Prostate gland (tissue), 2 donors: ENCODE measurements at regions not wholly inside any gene's neighbourhood (a gene's known extent, or its start where the extent isn't known, plus 50 kb on each side); places are given as distances from the start of the nearest gene placed in this dataset.

Experiments used
- DNase-seq: peaks from one replicate; pipeline ENCODE4 v3.0.0-alpha.2; 2019; ENCODE audit warnings: low spot score
- H3K27ac ChIP-seq, 2 donors: fragments of 200-600 bp; sonication (generic); 2 replicates each; pipeline ENCODE4 v1.5.1; 2017 to 2019
- H3K27me3 ChIP-seq: fragments of 200-600 bp; sonication (generic); replicated peaks from 2 replicates; pipeline ENCODE4 v1.5.1; 2019; ENCODE audit not compliant: insufficient read depth
- H3K36me3 ChIP-seq, 2 donors: fragments of 200-600 bp; sonication (generic); 1 replicate in 1 of 2; 2 replicates in 1 of 2; pipeline versions ENCODE4 v1.5.1 to v1.8.1; 2017 to 2019
- H3K4me1 ChIP-seq: fragments of 200-600 bp; sonication (generic); replicated peaks from 2 replicates; pipeline ENCODE4 v1.5.1; 2019
- H3K4me3 ChIP-seq, 2 donors: fragments of 200-600 bp; sonication (generic); 2 replicates each; pipeline ENCODE4 v1.5.1; 2017 to 2019
- H3K9me3 ChIP-seq: fragments of 200-600 bp; sonication (generic); 2 replicates; pipeline ENCODE4 v1.5.1; 2017
- POLR2A ChIP-seq: fragments of 450-650 bp; IDR thresholded peaks from one replicate; pipeline ENCODE4 v1.6.1; 2016; ENCODE audit warnings: antibody characterized with exemption, mild to moderate bottlenecking
- POLR2AphosphoS5 ChIP-seq: sonication (generic); formaldehyde crosslinking; IDR thresholded peaks from one replicate; pipeline ENCODE4 v1.6.1; 2017; ENCODE audit warnings: antibody characterized with exemption
- WGBS: methylation state at CpG from one replicate; pipeline ENCODE4 v1.1.5; 2018; 5-methylcytosine and 5-hydroxymethylcytosine counted together
- intact Hi-C: fragments of 100-400 bp; cut with DNase I; formaldehyde crosslinking; loops from one replicate; pipeline ENCODE4 v1.14.2; 2022
- TF ChIP-seq, protein P1 (sequence below), 4 experiments: fragments of 200-600 bp in 2 of 4; fragments of 450-650 bp in 2 of 4; sonication (generic) in 2 of 4; IDR thresholded peaks; 1 replicate in 3 of 4; 2 replicates in 1 of 4; pipeline ENCODE4 v1.5.1; 2016 to 2019; ENCODE audit warnings: antibody characterized with exemption in 4 of 4, mild to moderate bottlenecking in 2 of 4, moderate library complexity in 2 of 4

DNA sequence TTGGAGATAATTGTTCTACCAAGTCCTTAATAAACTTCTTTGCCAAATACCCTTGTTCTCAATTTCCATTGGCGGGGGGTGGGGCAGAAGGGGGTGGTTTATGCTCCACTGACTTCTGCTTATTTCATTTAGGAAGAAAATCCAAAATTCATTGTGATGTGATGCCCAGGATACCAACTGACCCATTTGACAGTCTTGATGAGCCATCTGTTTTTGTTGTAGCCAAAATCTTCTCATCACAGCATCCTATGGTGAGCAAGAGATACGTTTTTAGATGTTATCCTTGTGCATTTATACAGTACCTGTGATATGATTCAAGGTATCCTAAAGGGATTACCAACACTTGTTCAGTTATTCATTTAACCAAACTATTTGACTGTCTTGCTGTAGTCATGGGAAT, 108.5 kb upstream of the BMP5 start:
- no peak overlapping the region for H3K27ac ChIP-seq
- H3K9me3 ChIP-seq, result no peaks in the 10 kb centered on the region
- intact Hi-C loops, result no loop called here
- 94% methylated on average over 2 of the region's 2 CpGs for WGBS
- DNase-seq, result no peak
- no peaks in the 10 kb centered on the region for H3K36me3 ChIP-seq
- H3K4me1 ChIP-seq, result no peaks in the 10 kb centered on the region
- H3K27me3 ChIP-seq, result no peaks in the 10 kb centered on the region
- TF ChIP-seq POLR2AphosphoS5 (no peak), POLR2A (no peak)
- TF ChIP-seq, protein P1, sequence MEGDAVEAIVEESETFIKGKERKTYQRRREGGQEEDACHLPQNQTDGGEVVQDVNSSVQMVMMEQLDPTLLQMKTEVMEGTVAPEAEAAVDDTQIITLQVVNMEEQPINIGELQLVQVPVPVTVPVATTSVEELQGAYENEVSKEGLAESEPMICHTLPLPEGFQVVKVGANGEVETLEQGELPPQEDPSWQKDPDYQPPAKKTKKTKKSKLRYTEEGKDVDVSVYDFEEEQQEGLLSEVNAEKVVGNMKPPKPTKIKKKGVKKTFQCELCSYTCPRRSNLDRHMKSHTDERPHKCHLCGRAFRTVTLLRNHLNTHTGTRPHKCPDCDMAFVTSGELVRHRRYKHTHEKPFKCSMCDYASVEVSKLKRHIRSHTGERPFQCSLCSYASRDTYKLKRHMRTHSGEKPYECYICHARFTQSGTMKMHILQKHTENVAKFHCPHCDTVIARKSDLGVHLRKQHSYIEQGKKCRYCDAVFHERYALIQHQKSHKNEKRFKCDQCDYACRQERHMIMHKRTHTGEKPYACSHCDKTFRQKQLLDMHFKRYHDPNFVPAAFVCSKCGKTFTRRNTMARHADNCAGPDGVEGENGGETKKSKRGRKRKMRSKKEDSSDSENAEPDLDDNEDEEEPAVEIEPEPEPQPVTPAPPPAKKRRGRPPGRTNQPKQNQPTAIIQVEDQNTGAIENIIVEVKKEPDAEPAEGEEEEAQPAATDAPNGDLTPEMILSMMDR (IDR thresholded peaks at IDR 0.05), result no peak
- H3K4me3 ChIP-seq, result no peak overlapping the region

DNA sequence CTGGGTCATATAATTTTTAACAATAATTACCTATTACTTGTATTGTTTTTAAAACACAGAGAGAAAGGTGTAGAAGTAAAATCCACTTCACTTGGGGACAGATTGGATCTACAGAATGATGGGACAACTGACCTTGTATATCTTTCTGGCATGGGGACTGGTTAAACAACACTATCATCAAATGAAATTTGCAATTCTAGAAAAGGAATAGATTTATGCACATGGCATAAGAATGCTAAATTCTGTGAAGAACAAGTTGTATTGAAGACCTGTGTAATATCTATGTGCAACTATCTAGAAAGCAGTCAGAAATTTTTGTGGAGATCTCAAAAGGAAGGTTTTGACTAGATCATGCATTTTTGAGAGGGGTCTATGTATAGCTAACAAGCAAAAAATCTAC, 106.3 kb upstream of the BMP5 start:
- no peaks in the 10 kb centered on the region for H3K36me3 ChIP-seq
- no peaks in the 10 kb centered on the region for H3K9me3 ChIP-seq
- no peaks in the 10 kb centered on the region for H3K4me1 ChIP-seq
- no peak for DNase-seq
- intact Hi-C loops, result no loop called here
- H3K4me3 ChIP-seq, result no peak overlapping the region
- no peak overlapping the region for H3K27ac ChIP-seq
- H3K27me3 ChIP-seq, result no peaks in the 10 kb centered on the region
- no peak for TF ChIP-seq POLR2AphosphoS5

DNA sequence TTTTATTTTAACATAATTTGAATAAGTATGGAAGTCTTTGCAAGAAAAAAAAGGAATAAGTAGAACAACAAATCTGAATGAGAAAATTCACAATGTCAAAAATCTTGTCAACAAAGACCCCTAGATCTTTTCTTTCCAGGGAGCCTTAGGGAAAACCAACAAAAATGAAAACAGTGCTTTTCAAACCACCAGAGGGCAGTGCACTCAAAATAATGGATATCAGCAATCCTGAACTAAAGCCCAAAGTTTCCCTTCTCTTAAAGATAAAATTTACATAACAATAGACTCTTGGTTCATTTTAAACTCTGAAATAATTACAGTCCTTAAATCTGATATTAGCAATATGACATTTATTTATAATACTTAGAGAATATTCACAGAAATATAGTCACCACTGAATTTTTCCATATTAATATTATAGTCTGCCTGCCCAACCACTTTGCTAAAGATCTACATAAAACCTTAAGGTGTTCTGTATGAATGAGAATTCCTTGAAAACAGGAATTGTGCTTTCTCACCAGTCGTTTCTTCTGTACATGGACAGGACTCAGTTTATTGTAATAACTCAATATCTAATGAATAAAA, 105.3 kb upstream of the BMP5 start:
- no peaks in the 10 kb centered on the region for H3K9me3 ChIP-seq
- no peak for TF ChIP-seq POLR2AphosphoS5
- no peak for TF ChIP-seq POLR2A
- TF ChIP-seq, protein P1 (IDR thresholded peaks at IDR 0.05), result peak; percentile 57 to 82 (median 70)
- DNase-seq, result peak; percentile 12
- no peaks in the 10 kb centered on the region for H3K36me3 ChIP-seq
- H3K27me3 ChIP-seq, result no peaks in the 10 kb centered on the region
- 27% methylated on average over 1 of the region's 1 CpG for WGBS
- intact Hi-C loops, result loop anchor here (1.0 kb wide), 1 partner anchor 311 kb away; no protein-coding TSS in a partner anchor
- H3K4me1 ChIP-seq, result no peaks in the 10 kb centered on the region
- H3K4me3 ChIP-seq, result no peak overlapping the region
- H3K27ac ChIP-seq, result no peak overlapping the region

DNA sequence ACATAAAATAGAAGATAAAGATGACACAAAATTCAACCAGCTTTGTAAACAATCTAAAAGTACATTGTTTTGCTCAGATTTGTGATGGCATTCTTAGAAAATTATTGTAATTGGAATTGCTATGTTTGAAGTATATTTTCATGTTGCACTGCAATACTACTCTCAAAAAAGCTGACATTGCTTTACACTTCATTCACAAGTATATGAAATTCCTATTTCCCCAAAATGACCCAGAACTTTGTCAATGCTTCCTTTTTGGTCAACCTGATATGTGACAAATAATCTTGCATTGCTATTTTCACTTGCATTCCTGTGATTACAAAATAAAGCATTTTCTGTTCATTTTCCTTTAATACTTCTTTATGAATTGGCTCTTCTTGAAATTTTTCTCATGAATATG, 104.1 kb upstream of the BMP5 start:
- TF ChIP-seq, protein P1 (IDR thresholded peaks at IDR 0.05), result no peak
- no peak for TF ChIP-seq POLR2A
- TF ChIP-seq POLR2AphosphoS5, result no peak
- no peaks in the 10 kb centered on the region for H3K9me3 ChIP-seq
- no peak overlapping the region for H3K27ac ChIP-seq
- intact Hi-C loops, result no loop called here
- DNase-seq, result no peak
- H3K36me3 ChIP-seq, result no peaks in the 10 kb centered on the region
- no peaks in the 10 kb centered on the region for H3K27me3 ChIP-seq
- H3K4me1 ChIP-seq, result no peaks in the 10 kb centered on the region
- no peak overlapping the region for H3K4me3 ChIP-seq

DNA sequence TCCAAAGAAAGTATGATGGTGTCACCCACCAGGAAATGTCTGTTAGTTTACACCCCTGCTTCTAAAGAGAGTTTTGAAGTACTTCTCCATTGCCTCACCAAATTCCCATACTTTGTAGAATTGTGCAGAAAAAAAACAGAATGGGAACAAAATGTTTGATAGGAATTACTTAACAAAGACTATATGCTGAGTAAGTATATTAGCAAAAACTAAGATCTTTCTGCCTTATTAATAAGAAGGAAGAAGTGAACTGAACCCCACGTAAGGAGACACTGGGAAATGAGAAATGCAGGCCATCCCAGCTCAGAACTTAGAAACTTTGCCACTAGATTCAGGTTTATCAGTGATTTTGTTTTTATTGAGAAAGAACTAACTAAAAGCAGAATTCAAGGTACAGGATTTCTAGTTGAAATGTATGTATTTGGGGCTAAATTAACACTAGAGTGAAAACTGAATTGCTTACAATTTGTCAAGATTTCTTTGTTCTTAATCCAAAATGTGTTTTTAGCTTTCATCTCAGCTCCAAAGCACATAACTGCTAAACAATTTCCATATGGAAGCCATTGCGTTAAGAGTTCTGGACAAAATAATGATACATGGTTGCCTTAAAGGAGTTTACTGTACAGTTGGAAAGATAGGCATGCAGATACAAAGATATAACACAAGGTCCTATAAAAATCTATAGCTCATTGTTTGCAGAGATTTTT, 102.7 kb upstream of the BMP5 start:
- Histone ChIP-seq H3K4me3 (no peak overlapping the region), H3K4me1 (no peaks in the 10 kb centered on the region), H3K27ac (no peak overlapping the region), H3K9me3 (no peaks in the 10 kb centered on the region), H3K27me3 (no peaks in the 10 kb centered on the region), H3K36me3 (no peaks in the 10 kb centered on the region)
- WGBS, result 84% methylated on average over 2 of the region's 2 CpGs
- TF ChIP-seq POLR2A (no peak), POLR2AphosphoS5 (no peak)
- TF ChIP-seq, protein P1 (IDR thresholded peaks at IDR 0.05), result no peak
- DNase-seq, result no peak
- intact Hi-C loops, result no loop called here
